Panc1 (cell line): ENCODE measurements at regions not wholly inside any gene's neighbourhood (a gene's known extent, or its start where the extent isn't known, plus 50 kb on each side); places are given as distances from the start of the nearest gene placed in this dataset.

ENCODE experiments used
- POLR2AphosphoS5 ChIP-seq: IDR thresholded peaks from 2 replicates; pipeline ENCODE4 v1.6.1; 2012; ENCODE audit warnings: mild to moderate bottlenecking, low read depth, low read length, moderate library complexity
- SIN3A ChIP-seq: IDR thresholded peaks from 2 replicates; pipeline ENCODE4 v1.6.1; 2012; ENCODE audit warnings: low read depth, mild to moderate bottlenecking, low read length, moderate library complexity, borderline replicate concordance; ENCODE audit not compliant: insufficient read depth
- TF ChIP-seq, protein P1 (sequence below): fragments of 450-650 bp; IDR thresholded peaks from 2 replicates; pipeline ENCODE4 v1.5.1; 2017; ENCODE audit warnings: mild to moderate bottlenecking

DNA sequence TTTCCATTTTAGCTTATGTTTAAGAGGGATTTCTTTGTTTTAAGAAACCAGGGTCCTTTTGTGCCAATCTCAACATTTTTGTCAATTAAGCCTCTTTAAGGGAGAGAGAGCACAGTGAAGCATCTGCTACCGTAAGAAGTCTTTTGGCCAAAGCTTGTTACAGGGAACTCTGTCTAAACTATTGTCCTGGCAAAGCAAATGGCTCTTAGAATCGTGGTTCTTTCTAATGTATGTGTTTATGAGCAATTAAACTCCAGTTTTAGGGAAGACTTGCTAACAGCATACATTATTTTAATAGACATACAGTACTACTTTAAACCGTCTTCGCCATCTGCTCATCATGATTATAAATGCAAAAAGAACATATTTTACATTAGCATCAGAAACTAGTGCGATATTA, 202.1 kb downstream of the CDCA7 start:
- TF ChIP-seq, protein P1, sequence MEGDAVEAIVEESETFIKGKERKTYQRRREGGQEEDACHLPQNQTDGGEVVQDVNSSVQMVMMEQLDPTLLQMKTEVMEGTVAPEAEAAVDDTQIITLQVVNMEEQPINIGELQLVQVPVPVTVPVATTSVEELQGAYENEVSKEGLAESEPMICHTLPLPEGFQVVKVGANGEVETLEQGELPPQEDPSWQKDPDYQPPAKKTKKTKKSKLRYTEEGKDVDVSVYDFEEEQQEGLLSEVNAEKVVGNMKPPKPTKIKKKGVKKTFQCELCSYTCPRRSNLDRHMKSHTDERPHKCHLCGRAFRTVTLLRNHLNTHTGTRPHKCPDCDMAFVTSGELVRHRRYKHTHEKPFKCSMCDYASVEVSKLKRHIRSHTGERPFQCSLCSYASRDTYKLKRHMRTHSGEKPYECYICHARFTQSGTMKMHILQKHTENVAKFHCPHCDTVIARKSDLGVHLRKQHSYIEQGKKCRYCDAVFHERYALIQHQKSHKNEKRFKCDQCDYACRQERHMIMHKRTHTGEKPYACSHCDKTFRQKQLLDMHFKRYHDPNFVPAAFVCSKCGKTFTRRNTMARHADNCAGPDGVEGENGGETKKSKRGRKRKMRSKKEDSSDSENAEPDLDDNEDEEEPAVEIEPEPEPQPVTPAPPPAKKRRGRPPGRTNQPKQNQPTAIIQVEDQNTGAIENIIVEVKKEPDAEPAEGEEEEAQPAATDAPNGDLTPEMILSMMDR, result no peak
- TF ChIP-seq POLR2AphosphoS5, result no peak
- no peak for TF ChIP-seq SIN3A
